Astrocyte (in vitro differentiated cells and primary cell): ENCODE measurements at regions not wholly inside any gene's neighbourhood (a gene's known extent, or its start where the extent isn't known, plus 50 kb on each side); places are given as distances from the start of the nearest gene placed in this dataset.

Experiments used
- DNase-seq: peaks from one replicate; pipeline ENCODE4 v3.0.0-alpha.2; 2010; ENCODE audit warnings: low read depth
- FAIRE-seq: peaks from 2 replicates; lab custom pipeline; 2011; peaks lifted over from hg19 to GRCh38; lab: Jason Lieb, UNC
- H2AFZ ChIP-seq: 2 replicates; pipeline ENCODE4 v1.6.0; 2012; ENCODE audit warnings: low read depth, low read length, inconsistent platforms
- H3K27ac ChIP-seq: 2 replicates; pipeline ENCODE4 v1.5.1; 2011; ENCODE audit warnings: low read depth, low read length, inconsistent platforms
- H3K27me3 ChIP-seq: 2 replicates; pipeline ENCODE4 v1.6.0; 2011; ENCODE audit warnings: low read length, inconsistent platforms; ENCODE audit not compliant: insufficient read depth
- H3K36me3 ChIP-seq: 2 replicates; pipeline ENCODE4 v1.5.1; 2011; ENCODE audit warnings: low read length, inconsistent platforms; ENCODE audit not compliant: insufficient read depth
- H3K4me1 ChIP-seq: 2 replicates; pipeline ENCODE4 v1.5.1; 2011; ENCODE audit warnings: low read length, inconsistent platforms; ENCODE audit not compliant: insufficient read depth
- H3K4me2 ChIP-seq: 2 replicates; pipeline ENCODE4 v1.6.0; 2012; ENCODE audit warnings: low read length, inconsistent platforms
- H3K4me3 ChIP-seq: 2 replicates; pipeline ENCODE4 v1.5.1; 2011; ENCODE audit warnings: low read depth, mild to moderate bottlenecking, low read length, inconsistent platforms; ENCODE audit not compliant: insufficient read depth
- H3K79me2 ChIP-seq: 2 replicates; pipeline ENCODE4 v1.6.0; 2012; ENCODE audit warnings: mild to moderate bottlenecking, low read length, inconsistent platforms; ENCODE audit not compliant: insufficient read depth
- H3K9ac ChIP-seq: 2 replicates; pipeline ENCODE4 v1.6.0; 2012; ENCODE audit warnings: mild to moderate bottlenecking, low read length, inconsistent platforms
- H3K9me3 ChIP-seq: 2 replicates; pipeline ENCODE4 v1.5.1; 2012; ENCODE audit warnings: low read depth, mild to moderate bottlenecking, low read length, inconsistent platforms; ENCODE audit not compliant: insufficient read depth
- H4K20me1 ChIP-seq: 2 replicates; pipeline ENCODE4 v1.6.0; 2012; ENCODE audit warnings: low read length, inconsistent platforms; ENCODE audit not compliant: insufficient read depth
- H3K27ac Mint-ChIP-seq: one replicate; pipeline ENCODE4 v1.8.0; 2021; ENCODE audit warnings: mild to moderate bottlenecking, mixed read lengths; ENCODE audit not compliant: unreplicated experiment
- H3K27me3 Mint-ChIP-seq: one replicate; pipeline ENCODE4 v1.8.0; 2021; ENCODE audit warnings: low read depth, mixed read lengths; ENCODE audit not compliant: unreplicated experiment
- H3K36me3 Mint-ChIP-seq: one replicate; pipeline ENCODE4 v1.8.0; 2021; ENCODE audit warnings: low read depth, mixed read lengths; ENCODE audit not compliant: unreplicated experiment
- H3K4me1 Mint-ChIP-seq: one replicate; pipeline ENCODE4 v1.8.0; 2021; ENCODE audit warnings: low read depth, mixed read lengths; ENCODE audit not compliant: unreplicated experiment
- H3K4me3 Mint-ChIP-seq: one replicate; pipeline ENCODE4 v1.8.0; 2021; ENCODE audit warnings: mild to moderate bottlenecking, moderate library complexity, mixed read lengths; ENCODE audit not compliant: unreplicated experiment
- H3K9me3 Mint-ChIP-seq: one replicate; pipeline ENCODE4 v1.8.0; 2021; ENCODE audit warnings: mild to moderate bottlenecking, mixed read lengths; ENCODE audit not compliant: unreplicated experiment
- EZH2 ChIP-seq: IDR thresholded peaks from 2 replicates; pipeline ENCODE4 v1.6.1; 2012; ENCODE audit warnings: mild to moderate bottlenecking, low read length, inconsistent platforms; ENCODE audit not compliant: insufficient read depth
- TF ChIP-seq, protein P1 (sequence below): IDR thresholded peaks from 2 replicates; pipeline ENCODE4 v1.5.1; 2011; ENCODE audit warnings: low read depth, mild to moderate bottlenecking, inconsistent platforms, low read length, moderate library complexity; ENCODE audit not compliant: insufficient read depth

DNA sequence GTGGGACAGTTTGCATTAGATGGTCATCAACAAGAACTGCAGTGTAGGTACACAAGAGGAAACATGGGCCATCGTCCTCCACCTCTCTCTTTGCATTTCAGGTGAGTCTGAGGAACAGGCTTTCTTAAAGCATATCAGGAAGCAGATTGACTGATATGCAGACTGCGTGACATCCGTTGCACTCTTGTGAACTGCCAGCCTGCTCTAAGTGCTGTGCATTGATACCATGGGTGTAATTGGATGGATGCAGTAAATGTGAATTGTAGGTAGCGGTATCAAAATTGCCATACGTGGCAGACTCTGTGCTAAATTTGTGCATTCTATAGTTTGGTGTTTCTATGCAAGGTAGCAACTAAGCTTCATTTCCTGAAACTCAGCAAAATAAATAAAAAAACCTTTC lies 1008.3 kb downstream of the EFNB2 start:
- Histone ChIP-seq H2AFZ (no peak overlapping the region), H4K20me1 (no peaks in the 10 kb centered on the region), H3K4me3 (no peak overlapping the region), H3K4me2 (no peak overlapping the region), H3K4me1 (no peaks in the 10 kb centered on the region), H3K36me3 (no peaks in the 10 kb centered on the region), H3K9ac (no peak overlapping the region), H3K9me3 (no peaks in the 10 kb centered on the region), H3K27ac (no peak overlapping the region), H3K79me2 (no peaks in the 10 kb centered on the region), H3K27me3 (no peaks in the 10 kb centered on the region)
- DNase-seq = no peak
- FAIRE-seq = no peak
- no peak for TF ChIP-seq EZH2
- TF ChIP-seq, protein P1, sequence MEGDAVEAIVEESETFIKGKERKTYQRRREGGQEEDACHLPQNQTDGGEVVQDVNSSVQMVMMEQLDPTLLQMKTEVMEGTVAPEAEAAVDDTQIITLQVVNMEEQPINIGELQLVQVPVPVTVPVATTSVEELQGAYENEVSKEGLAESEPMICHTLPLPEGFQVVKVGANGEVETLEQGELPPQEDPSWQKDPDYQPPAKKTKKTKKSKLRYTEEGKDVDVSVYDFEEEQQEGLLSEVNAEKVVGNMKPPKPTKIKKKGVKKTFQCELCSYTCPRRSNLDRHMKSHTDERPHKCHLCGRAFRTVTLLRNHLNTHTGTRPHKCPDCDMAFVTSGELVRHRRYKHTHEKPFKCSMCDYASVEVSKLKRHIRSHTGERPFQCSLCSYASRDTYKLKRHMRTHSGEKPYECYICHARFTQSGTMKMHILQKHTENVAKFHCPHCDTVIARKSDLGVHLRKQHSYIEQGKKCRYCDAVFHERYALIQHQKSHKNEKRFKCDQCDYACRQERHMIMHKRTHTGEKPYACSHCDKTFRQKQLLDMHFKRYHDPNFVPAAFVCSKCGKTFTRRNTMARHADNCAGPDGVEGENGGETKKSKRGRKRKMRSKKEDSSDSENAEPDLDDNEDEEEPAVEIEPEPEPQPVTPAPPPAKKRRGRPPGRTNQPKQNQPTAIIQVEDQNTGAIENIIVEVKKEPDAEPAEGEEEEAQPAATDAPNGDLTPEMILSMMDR = no peak
- no peaks in the 10 kb centered on the region for H3K4me1 Mint-ChIP-seq
- H3K9me3 Mint-ChIP-seq = no peaks in the 10 kb centered on the region
- no peaks in the 10 kb centered on the region for H3K36me3 Mint-ChIP-seq
- H3K27ac Mint-ChIP-seq = no peak overlapping the region
- H3K4me3 Mint-ChIP-seq = no peak overlapping the region
- H3K27me3 Mint-ChIP-seq = no peaks in the 10 kb centered on the region

DNA sequence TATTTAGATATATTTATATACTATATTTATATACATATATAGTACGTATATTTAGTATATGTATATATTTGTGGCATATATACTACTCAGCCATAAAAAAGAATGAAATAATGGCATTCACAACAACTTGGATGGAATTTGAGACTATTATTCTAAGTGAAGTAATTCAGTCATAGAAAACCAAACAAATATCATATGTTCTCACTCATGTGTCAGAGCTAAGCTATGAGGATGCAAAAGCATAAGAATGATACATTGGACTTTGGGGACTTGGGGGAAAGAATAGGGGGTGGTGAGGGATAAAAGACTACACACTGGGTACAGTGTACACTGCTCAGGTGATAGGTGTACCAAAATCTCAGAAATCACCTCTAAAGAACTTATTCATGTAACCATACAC lies 1015.7 kb downstream of the EFNB2 start:
- Mint-ChIP-seq H3K4me1 (peaks cover 16% of the 10 kb centered on the region), H3K4me3 (no peak overlapping the region), H3K36me3 (no peaks in the 10 kb centered on the region)

DNA sequence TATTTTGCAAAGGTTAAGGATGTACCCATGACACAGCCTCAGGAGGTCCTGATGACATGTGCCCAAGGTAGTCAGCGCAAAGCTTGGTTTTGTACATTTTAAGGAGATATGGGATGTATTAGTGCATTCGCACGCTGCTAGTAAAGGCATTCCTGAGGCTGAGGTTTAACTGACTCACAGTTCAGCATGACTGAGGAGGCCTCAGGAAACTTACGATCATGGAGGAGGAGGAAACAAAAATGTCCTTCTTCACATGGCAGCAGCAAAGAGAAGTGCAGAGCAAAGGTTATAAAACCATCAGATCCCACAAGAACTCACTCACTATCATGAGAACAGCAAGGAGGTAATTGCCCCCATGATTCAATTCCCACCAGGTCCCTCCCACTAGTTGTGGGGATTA lies 1017.4 kb downstream of the EFNB2 start:
- Histone ChIP-seq H3K9me3 (no peaks in the 10 kb centered on the region), H4K20me1 (no peaks in the 10 kb centered on the region), H3K9ac (no peak overlapping the region), H2AFZ (peak overlapping the region; percentile 44), H3K79me2 (no peaks in the 10 kb centered on the region), H3K36me3 (no peaks in the 10 kb centered on the region), H3K27ac (peak overlapping the region; percentile 78), H3K27me3 (no peaks in the 10 kb centered on the region), H3K4me3 (no peak overlapping the region), H3K4me2 (peak overlapping the region; percentile 9), H3K4me1 (peaks cover 4% of the 10 kb centered on the region)
- no peak overlapping the region for H3K4me3 Mint-ChIP-seq
- DNase-seq = peak; percentile 77
- no peak for FAIRE-seq
- TF ChIP-seq, protein P1 = no peak
- no peak for TF ChIP-seq EZH2
- H3K27ac Mint-ChIP-seq = peak overlapping the region; percentile 94
- no peaks in the 10 kb centered on the region for H3K27me3 Mint-ChIP-seq
- no peaks in the 10 kb centered on the region for H3K36me3 Mint-ChIP-seq
- H3K9me3 Mint-ChIP-seq = no peaks in the 10 kb centered on the region
- H3K4me1 Mint-ChIP-seq = peaks cover 16% of the 10 kb centered on the region

More for the DNA sequence above, 1015.7 kb downstream of the EFNB2 start:
- Histone ChIP-seq H3K27me3 (no peaks in the 10 kb centered on the region), H2AFZ (no peak overlapping the region), H3K4me2 (no peak overlapping the region), H3K27ac (no peak overlapping the region), H3K4me3 (no peak overlapping the region), H3K9me3 (no peaks in the 10 kb centered on the region), H3K36me3 (no peaks in the 10 kb centered on the region), H3K79me2 (no peaks in the 10 kb centered on the region), H3K4me1 (peaks cover 4% of the 10 kb centered on the region), H3K9ac (no peak overlapping the region), H4K20me1 (no peaks in the 10 kb centered on the region)
- Mint-ChIP-seq H3K27ac (no peak overlapping the region), H3K9me3 (no peaks in the 10 kb centered on the region), H3K27me3 (no peaks in the 10 kb centered on the region)
- FAIRE-seq = no peak
- no peak for DNase-seq
- TF ChIP-seq, protein P1 = no peak
- TF ChIP-seq EZH2 = no peak
